HG03135 (cell line): ENCODE measurements at regions not wholly inside any gene's neighbourhood (a gene's known extent, or its start where the extent isn't known, plus 50 kb on each side); places are given as distances from the start of the nearest gene placed in this dataset.

Experiments used
- ATAC-seq: cut with Tn5 transposase; IDR thresholded peaks from one replicate; pipeline ENCODE4 v1.9.1; 2021; ENCODE audit warnings: mild to moderate bottlenecking, moderate library complexity; ENCODE audit not compliant: unreplicated experiment

DNA sequence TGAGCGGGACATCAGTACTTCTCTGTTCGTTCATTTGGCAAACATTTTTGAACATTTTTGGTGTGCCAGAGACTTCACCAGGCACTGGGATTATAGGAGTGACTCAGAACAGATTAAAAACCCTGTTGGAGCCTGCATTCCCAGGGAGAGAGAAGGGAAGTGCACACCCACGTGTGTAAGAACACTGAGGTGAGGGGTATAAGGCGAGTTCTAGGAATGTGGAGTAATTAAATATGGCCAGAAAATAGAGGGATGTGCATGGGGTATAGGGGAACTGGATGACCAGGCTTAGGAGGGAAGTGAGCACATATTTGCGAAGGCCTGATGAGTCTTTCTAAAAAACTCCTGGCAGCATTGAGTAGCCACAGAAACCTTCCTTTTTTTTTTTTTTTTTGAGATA lies 401.2 kb upstream of the C2CD4B start:
- no peak for ATAC-seq

DNA sequence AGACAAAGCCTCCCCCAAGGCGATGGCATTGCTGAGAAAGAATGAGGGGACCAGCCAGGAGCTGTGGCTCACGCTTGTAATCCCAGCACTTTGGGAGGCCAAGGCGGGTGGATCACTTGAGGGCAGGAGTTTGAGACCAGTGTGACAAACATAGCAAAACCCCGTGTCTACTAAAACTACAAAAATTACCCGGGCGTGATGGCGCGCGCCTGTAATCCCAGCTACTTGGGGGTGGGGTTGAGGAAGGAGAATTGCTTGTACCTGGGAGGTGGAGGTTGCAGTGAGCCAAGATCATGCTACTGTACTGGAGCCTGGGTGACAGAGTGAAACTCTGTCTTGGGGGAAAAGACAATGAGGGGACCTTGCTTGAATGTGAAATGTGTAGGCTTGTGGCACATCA lies 402.4 kb upstream of the C2CD4B start:
- no peak for ATAC-seq

DNA sequence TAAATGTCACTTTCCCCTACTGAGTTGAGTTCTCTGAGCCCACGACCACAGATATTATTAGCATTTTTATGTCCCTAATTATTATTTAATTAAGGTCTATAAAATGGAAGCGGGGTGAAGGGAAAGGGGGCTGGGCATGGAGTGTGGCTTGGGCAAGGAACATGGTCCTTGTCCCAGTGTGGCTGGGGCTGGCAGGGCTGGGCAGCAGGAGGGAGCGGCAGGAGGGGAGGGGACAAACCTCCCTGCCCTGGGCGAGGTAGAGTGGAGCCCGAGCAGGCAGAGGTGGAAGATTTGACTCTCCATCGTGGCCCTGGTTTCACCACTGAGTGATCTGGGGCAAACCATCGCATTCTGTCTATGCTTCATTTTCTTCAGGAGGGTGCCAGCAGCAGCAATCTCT lies 402.9 kb upstream of the C2CD4B start:
- no peak for ATAC-seq

DNA sequence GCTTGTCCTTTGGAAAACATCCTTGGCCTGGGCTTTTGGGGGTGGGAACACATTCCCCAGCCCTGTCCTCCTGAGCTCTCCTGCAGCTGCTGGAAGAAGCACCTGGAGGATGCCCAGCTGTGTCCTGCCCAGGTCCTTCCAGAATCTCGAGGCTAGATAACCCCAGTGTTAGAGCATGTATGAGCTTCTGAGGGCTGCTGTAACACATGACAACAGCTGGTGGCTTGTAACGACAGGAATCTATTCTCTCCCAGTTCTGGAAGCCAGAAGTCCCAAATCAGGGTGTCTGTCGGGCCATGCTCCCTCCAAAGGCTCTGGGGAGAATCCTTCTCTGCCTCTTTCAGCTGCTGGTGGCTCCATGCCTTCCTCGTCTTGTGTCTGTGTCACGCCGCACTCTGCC lies 403.6 kb upstream of the C2CD4B start:
- no peak for ATAC-seq

DNA sequence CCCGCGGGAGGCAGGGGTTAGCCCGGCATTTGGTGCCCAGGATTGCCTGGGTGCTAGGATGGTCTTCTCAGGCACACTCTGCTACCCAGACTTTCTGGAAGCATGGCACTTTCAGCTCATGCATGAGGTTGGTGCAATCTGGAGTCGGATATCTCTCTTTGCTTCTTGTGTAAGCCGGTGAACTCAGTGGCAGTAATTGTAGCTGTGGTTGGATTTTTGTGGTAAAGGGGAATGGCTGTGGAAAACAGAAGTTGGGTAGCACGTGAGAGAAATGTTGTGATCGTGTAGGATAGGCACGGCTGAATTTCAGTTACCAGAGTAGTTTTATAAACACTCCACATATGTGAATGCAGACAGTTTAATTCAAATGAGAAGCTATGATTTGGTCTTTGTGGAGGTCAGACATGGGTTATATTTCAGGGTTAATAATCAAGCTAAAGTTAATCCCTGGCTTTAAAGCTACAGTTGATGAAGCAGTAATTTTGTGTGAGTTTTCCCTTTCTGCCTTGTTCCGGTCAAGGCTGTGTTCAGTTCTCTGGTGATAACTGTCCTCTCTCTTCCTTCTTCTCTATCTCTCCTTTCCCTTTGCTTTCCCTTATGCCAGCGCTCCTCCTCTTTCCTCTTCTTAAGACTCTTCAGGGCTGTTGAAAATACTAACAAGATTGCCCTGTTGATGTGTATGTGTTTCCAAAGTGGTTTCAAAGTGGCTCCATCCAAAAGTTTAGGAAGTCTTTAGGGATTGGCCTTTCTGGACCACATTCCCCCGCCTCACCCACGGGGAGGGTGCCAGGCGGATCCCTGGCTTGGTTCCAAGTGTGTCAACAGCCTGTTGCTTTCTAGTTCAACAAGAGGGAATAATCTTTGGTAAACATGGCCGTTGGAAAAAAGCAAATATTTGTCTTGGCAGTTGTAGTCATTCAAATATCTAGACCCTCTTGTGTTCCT lies 404.6 kb upstream of the C2CD4B start:
- ATAC-seq = no peak

DNA sequence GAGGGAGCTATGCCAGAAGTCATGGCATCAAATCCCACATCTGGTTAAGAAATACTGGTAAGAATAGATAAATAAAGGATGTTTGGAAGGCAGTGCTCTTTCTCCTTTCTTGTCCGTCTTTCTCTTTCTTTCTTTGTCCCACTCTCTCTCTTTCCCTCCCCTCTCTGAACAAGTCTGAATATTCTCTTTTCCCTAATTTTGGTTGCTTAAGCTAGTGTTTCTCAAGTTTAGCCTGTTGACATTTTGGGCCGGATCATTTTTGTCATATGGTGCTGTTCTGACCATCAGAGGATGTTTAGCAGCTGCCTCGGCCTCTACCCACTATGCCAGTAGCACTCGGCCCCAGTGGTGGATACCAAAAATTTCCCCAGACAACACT lies 405.3 kb upstream of the C2CD4B start:
- ATAC-seq = no peak

DNA sequence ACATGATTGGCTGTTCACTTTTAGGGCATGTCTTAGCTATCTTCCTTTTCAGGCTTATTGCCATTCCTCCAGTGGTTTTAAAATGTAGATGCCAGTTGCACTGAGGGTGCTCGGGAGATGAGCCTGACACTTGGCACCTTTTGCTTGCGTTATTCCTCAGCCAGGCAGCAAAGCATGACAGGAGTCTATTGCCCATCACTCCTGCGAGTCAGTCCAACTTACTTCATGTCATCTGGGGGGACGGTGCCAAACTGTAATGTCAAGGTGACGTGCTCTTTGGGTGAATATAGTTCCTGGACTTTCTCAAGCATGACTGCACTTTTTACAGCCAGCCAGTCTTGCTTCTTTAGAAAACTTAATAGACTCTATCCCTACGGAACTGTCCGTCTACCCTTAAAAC lies 406.0 kb upstream of the C2CD4B start:
- ATAC-seq = no peak

DNA sequence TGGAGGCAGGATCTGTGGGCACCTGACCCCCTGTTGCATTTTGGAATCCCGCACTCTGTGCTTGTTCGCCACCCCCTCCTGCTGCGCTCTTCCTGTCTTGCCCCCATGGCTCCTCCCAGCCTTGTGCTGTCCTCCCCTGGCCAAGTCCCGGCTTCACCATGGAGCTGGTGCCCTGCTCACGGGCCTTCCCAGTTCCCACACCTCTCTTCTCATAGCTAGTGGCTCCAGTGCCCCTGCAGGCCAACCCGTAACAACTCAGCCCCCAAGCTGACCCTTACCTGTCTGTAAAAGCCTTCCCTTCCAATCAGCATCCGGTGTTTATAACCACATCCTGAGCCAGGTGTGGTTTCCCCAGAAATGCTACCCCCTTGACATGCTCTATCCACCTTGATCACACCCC lies 407.7 kb upstream of the C2CD4B start:
- no peak for ATAC-seq

DNA sequence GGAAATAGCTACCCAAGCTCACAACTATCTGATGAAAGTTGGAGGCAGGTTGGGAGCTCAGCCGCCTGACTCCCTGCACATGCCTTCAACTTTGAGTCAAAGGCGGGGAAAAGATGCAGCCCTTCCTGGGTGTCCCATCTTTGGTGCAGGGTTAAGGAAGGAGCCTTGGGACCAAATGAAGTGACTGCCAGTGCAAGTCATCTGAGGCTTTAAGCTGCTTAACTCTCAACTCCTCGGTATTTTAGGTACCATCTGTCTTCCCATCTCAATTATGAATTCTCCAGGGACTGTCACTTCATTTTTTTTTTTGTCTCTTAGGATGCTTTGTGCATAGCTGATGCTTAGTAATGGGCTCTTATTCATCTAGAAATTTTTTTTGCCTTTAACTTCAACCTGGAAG lies 408.8 kb upstream of the C2CD4B start:
- no peak for ATAC-seq

DNA sequence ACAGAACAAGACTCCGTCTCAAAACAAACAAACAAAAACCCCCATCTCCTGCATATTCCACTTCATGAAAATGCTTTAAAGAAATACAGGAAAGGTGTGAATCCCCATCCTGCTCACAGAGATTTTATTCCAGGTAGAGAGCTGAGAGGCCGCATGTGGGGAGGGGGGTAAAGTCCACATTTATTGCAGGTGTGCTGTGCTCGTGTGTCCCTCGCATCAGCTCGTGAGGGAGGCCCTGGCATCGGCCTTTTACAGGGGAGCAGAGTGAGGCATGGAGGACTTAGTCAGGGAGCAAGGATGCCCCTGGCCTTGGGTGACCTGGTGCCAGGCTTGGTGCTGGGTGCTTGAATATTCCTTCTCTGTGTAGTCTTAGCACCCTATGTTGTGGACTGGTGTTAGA lies 413.5 kb upstream of the C2CD4B start:
- no peak for ATAC-seq

DNA sequence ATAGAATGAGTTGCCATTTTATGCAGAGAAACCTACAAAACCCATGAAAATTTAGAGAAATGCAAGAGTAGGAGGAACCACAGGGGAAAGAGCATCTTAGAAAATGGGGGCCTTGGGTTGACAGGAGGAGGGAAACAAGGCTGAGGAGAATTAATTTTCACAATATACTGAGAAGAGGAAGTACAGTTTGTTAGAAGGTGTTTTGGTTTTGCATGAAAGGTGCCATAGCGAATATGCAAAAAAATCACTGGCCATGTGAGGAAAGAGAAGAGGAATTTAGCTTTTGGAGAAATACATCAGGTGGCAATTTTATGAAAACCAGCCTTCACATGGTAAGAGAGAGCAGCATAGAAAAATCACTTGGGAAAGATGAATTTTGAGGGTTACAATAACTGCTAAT lies 413.9 kb upstream of the C2CD4B start:
- no peak for ATAC-seq

DNA sequence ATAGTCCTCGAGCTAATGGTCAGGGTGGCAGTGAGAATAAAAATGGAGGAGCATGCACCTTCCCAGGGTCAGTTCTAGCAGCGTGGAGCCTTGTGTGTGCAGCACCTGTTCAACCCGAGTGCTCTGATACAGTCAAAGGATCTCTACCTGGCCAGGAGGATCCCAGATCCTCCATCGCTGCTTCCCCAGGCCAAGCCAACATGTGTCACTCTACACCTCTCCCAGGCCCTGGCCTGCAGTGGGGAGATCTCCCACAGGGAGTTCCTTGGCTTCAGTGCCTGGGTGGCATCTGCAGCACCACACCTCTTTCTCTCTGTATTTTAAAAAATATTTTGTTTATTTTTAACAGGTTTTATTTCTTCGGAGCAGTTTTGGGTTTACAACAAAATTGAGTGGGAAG lies 414.8 kb upstream of the C2CD4B start:
- ATAC-seq = no peak

DNA sequence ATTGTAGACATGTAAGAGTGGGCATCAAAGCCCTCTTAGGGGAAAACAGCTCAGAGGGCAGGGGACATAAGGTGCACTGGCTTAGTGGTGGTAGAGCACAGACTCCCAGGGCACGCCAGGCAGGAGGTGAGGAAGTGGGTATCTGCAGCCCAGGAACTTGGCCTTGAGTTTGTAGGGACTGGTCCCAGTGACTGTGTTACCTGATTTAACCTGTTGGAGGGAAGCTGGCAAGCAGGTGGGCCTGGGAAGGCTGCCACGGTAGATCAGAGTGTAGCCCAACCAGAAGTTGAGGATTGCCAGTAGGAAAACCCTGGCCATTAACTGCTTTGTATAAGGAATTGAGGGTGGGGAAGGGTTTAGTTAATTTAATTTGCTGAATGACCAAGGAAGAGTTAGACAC lies 417.5 kb upstream of the C2CD4B start:
- no peak for ATAC-seq

DNA sequence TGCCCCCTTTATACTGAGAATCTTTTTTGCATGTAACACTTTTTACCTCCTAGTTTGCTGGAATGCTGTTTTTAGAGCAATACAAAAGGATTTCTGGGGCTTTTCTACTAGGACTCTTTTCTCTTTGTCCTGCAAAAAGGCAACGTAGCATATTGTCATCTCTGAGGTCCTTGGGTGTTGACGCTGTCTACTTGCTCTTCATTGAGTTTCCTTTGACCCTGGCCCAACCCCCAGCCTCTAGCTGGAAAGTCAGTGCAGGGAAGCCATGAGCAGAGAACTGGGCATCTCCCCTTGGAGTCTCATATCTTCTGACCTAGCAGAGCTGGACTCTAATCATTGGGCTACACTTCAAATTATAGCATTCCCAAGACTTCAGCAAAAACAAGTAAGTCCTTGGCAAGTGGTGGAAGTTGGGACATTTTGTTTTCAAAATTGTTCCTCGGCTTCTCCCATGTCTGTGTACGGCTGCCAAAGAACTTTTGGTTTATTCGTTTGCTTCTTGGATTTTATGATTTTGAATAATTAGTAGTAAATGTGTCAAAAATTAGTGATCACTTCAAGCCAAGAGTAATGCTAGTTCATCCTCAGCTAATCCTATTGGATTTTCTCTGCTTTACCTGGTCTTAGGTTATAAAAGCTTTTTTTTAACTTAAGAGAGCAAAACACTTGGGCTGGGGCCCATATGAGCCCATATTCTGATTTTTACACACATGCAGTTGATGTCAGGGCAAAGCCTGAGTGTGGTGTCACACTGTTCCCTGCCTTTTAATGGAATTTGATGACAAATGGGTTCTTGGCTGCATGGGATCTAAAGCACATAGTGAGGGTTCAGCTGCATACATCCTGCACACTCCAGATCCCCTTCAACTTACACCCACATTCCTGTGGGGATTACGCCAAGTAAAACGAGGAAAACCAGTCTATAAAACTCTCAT lies 419.5 kb upstream of the C2CD4B start:
- ATAC-seq = no peak

DNA sequence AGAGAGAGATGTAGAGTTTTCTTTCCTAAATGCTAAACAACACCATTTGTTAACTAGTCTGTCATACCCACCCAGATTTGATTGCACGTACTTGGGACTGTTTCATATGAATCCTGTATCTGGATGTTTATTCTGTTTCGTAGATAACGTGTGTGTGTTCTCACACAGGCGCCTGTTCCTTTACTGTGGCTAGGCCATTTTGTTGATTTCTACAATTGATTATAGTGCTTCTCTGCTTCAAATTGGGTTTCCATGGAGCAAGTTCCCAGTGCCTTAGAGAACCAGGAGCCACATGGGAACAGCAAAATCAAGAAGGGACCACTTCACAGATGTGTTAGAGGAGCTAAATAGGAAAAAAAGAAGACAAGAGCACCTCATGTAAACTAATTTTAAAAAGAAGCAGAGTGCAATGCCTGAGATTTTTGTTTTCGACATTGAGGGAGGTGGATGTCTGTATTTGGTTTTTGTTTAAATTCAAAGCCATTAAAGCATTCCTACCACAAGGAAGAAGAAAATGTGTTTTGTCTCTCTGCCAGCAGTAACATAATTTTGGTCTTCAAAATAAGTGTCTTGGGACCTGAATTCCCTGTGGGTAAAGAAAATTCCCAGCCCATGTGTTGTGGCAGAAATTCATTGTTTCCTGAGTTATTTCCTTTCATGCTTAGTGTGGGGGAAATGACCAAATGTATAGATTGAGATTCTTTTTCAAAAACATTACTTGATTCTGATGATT lies 424.0 kb upstream of the C2CD4B start:
- ATAC-seq = no peak

DNA sequence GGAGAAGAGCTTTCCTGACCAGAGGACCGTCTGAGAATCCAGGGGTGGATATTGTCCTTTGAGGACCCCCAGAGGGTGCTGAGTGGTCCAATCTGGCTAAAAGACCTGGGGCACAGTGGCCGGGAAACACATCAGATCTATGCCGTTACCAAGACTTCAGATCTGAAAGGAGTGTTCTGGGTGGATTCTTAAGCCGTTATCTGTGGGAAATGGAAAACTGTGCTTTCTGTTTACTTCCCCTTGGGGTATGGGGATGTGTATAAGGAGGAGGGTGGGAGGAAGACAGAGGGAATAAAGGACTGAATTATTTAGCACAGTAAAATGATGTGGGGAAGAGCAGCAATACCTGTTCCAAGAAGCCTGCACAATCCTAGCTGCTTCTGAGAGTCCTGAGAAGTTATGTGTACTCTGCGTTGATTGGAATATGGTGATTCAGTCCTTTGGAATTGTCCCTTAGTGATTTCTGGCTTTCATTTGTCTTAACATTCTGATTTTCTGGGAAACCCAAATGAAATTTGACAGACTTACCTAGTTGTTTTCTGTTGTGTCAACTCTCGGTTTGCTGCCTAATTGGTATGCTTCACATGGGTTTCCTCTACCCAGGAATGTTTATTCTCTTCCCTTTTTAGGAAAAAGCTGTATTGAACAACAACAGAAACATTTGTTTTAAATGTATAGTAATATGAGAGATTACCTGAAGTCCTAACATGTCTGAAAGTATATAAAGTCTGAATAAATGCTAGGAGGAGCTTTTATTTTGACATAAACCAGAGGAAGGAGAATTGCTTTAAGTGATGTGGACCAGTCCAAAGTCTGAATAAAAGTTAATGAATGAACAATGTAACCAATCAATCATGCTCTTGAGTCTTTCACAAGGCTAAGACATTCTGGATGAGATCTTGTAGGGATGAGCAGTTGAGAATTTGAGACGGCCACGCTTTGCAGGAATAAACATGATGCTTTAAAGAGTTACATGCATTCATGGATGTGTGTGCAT lies 427.1 kb upstream of the C2CD4B start:
- no peak for ATAC-seq

DNA sequence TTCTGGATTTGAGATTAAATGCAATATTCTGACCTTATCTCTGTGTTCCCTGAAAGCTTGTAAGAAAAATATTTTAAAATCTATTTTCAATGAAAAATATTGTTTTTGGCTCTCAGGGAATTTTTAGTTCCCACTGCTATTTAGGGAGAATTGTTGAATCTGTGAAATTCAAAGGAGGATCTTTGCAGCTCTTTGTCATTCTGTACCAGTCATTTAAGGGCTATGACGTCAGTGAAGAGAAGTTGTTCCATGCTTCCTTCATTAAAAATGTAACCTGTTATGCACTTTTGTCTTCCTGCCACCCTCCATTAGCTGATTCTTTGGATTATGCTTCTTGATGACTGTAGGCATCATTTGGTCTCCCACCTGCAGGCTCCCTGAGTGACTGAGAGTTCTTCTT lies 427.8 kb upstream of the C2CD4B start:
- no peak for ATAC-seq

DNA sequence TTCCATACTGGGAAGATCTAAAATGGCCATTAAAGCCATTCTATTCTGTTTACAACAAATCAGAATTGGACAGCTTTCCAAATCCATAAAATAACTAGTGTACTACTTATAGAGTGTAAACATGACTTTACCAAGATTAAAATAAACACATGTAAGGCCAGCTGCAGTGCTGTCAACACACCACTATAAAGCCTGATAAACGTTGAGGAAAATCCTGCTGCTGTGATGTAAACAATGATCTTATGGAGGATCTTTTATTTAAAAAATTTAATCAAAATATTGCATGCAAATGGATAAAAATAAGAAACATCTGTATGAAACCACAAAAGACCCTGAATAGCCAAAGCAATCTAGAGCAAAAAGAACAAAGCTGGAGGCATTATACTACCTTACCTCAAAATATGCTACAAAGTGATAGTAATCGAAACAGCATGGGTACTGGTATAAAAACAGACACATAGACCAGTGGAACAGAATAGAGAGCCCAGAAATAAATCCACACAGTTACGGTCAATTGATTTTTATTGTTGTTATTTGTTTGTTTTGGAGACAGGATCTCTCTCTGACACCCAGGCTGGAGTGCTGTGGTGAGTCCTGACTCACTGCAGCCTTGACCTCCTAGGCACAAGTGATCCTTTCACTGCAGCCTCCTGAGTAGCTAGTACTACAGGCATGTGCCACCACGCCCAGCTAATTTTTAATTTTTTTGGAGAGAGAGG lies 428.8 kb upstream of the C2CD4B start:
- ATAC-seq = no peak

DNA sequence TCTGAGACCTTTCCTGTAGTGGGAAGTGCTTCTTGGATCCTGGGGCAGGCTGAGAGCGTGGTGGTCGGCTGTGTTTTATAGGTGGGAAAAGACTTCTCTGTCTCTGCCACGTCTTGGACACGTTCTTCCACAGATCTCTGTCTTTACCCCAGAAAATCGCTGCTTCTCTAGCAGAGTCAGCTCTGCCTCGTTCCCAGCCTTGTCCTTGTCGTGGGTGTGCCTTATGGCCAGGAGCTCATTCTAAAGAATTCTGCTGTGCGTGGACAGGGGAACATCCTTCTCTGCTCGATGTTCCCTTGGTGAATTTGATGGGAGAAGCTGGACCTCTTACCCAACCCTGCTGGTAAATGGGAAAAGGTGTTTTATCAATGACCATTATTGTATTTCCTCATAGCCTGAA lies 433.1 kb upstream of the C2CD4B start:
- no peak for ATAC-seq
